NCI-H2029 treated with DMSO at 0.1 percent for 48 hours (cell line): ENCODE measurements at regions not wholly inside any gene's neighbourhood (a gene's known extent, or its start where the extent isn't known, plus 50 kb on each side); places are given as distances from the start of the nearest gene placed in this dataset.

Experiments
- DNase-seq: peaks from one replicate; lab custom pipeline; 2025; lab: John Stamatoyannopoulos, UW

DNA sequence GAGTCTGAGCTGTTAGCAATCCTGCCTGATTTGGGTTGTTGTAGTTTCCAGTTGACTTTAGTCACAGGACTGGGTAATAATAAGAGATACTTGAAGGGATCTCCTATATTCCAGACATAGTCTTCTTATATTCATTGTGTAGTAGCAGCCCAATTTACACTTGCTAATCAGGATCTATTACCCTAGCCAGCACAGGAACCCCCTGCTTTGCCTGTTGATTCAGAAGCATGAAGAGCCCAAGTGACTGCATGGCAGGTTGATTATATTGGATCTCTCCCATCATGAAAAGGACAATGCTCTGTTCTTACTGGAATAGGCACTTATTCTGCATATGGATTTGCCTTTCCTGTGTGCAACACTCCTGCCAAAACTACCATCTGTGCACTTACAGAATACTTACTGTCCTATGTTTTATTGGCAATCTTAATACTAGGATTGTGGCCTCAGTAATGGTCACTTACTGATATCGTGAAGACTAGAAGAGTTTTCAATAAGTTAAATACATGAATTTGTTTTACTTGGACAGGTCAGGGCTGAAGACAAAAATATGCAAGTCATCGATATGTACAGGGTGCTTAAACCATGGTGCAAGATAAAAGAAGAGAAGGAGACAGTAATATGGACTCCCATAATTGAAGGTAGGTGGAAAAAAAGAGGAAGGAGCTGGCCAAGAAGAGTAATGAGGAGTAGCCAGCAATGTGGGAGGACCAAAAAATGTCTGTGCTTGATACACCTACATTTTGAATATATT, 304.1 kb downstream of the MCTP2 start:
- DNase-seq, result no peak

DNA sequence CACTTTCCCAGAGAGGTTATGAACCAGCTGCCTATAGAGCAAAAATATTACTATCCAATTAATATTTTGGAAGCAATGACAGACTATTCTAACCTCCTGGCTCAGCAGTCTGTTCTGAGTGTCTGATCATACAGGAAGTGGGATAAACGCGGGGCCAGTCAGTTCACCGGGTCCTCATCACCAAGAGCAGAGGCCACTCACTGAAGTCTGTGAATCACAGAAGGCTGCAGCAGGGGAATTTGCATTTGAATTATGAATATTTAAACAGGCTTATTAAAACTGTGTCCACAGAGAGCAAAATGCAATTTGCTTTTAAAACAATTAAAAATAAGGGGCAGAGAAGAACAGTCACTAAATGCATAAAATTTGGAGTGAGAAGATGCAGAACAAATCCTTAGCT, 305.2 kb downstream of the MCTP2 start:
- DNase-seq, result no peak

DNA sequence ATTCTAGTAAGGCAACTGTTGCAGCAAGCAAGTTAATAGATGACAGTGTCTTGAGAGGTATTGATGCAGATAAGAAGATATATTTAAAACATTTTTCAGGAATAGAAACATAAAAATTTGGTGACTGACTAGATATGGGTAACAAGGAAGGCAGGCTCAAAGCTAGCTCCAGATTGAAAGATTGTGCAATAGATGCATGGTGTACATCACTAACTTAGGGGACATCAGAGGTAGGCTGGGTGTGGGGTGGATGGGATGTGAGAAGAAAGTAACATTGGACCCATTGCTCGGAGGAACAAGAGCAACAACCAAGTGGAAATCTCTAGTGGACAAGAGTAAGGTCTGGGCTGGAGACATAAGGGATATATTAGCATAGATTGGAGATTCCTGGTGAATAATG, 306.9 kb downstream of the MCTP2 start:
- DNase-seq, result no peak

DNA sequence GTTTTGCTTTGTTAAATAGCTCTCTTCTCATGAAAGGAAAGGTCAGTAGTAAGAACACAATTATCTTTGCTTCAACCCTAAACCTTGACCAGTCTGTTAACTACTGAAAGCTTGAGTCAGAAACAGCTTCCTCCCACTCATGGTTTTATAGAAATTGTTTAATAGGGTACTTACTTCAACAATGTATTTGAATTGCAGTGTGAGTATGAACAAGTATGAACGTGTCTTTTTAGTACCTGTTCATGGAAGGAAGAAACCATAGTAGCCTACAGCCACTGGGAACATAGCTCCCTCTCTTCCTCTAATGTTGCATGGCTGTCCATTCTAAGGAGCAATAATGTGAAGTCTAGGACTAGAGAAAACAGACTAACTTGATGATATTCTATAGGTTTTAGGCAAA, 311.0 kb downstream of the MCTP2 start:
- DNase-seq, result no peak

DNA sequence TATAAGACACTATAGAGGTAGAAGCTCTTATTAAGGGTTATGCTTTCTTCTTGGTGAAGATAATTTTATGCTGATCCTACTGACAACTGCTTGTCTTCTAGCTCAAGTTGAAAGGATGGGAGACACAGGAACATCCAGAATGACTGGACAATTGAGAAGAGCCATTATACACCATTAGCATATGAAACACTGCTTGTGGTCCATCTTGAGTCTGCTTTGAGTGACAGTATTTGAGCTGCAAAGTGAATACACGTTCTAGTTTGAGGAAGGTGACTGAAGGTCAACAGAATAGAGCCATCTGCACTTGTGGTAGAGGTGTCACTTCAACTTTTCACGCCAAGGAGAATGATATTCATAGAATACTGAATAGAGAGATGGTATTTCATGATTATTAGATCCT, 315.4 kb downstream of the MCTP2 start:
- no peak for DNase-seq

DNA sequence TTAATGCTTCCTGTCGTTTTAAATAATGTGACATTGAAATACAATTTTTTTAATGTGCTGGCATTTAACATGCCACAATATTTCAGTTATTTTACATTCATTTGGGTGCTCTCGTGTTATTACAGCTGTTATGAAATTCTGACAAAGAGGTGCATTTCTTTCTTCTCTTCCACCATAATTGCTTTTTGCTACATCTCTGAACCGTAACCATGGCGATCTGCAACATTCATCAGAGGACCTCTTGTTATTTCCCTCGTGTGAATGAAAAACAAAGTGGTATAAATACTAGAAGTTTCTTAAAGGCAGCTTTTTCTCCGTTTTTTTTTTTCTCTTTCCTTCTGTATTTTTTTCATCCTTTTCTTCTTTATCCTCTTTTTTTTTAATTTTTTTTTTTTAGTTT, 316.4 kb downstream of the MCTP2 start:
- no peak for DNase-seq

DNA sequence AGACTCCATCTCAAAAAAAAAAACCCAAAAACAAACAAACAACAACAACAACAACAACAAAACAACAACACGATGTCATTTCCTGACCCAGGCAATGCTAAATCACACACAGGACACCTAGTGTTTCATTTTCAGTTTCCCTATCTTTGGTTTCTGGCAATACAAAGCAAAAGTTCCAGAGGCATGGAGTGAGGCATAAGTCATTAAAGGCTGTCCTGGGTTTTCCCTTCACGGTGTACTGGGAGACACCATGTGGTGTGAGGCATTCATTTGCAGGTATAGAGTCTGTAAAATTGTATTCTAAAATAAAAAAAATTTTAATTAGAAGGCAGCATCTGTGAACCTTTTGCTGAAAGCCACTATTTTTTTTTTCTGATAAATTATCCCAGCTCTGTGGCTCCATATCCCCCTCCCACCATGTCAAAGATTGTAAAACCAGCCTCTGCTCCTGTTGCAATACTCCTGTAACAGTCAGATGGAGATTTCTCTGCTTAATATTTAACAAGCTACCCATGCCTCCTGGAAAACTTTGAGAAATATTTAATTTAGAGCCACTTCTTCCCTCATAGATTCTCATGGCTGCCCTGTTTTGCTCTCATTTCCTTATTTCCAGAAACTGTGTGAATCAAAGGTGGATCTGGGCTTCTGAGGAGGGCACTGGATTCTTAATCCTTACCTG, 324.6 kb downstream of the MCTP2 start:
- DNase-seq, result no peak

DNA sequence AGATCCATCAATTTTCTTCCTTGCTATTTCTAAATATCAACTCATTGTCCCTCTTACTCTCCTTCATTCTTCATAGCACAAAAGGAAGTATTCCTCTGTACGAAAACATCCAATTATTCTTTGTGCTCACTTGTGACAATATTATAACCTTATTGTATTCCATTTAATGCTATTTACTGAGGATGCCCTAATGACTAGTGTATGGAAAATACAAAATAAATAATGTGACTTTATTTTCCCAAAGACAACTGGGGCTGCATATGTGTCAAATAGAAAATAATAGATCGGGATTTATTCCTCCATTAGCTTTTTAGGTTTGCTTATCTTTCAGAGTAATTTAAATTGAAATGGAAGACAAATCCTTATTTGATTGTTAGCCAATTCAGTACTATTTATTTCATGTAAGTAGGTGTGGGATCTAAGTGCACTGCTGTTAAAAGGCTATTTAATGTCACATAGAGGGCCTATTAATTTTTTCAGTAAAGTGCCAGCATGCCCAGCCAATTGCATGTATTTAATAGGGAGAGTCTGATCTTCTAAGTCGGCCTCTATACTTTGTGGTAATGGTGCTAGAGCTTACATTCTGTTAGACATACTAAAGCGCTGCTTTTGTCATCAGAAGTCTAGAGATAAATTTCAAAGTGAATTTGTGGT, 329.8 kb downstream of the MCTP2 start:
- no peak for DNase-seq

DNA sequence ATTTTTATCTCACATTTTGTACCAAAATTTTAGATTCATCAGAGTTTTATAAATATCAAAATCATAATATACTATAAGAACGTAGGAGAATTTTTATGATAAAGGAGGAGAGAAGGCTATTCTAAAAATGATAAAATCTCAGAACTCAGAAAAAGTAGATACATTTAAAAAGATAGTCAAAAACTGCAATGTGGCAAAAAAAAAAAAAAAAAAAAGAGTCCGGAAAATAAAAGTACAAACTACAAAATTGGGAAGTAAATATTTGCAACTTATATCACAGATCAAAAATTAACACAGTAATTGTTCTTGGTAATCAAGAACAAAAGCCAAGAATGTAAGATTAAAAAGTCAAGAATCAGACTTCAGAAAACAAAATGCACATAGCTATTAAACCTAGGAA, 332.1 kb downstream of the MCTP2 start:
- DNase-seq, result no peak

DNA sequence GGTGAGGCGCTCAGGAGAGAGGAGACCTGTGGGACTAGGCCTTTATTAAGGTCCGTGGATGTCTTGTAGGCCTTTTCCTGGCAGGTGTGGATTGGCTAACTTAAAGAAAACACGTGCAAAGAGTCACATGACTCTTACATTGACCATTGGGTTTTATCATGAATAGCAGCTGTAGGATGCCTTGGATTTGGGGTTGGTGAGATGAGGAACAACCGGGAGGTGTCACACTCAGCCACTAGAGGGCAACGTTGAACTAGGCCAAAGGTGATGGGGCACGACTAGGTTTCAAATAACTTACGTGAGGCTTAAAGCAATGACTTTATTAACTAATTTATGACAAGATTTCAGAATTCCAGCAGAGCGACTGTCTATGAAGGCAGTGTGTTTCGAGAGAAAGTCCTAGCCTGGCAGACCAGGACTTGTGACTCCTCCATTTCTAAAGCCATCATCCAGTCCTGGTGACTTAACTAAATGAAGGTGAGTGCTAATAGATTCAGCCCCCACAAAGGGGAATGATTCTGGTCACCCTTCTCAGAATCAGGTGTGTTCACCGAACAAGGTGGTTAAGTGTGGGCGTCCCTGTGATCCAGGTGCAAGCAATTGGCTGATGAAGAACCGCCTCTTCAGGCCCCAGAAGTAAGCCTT, 345.6 kb downstream of the MCTP2 start:
- peak; percentile 0 for DNase-seq

DNA sequence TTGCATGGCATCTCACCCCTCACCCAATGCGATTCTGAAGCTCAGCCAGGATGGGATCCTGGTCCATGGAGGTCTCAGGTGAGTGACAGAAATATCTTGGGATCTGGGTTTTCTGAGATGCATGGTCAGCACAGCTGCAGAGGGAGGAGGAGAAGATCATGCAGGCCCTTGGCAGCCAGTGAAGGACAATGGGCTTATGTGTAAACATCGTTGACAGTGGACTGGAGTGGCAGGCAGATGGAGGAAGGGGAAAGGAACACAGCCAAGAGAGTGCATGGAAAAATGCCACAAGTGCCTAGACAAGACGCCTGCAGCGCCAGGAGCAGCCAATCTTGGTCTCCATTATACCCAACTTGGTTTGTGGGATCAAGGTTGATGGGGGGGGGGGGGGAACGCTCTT, 347.9 kb downstream of the MCTP2 start:
- DNase-seq, result peak; percentile 11

DNA sequence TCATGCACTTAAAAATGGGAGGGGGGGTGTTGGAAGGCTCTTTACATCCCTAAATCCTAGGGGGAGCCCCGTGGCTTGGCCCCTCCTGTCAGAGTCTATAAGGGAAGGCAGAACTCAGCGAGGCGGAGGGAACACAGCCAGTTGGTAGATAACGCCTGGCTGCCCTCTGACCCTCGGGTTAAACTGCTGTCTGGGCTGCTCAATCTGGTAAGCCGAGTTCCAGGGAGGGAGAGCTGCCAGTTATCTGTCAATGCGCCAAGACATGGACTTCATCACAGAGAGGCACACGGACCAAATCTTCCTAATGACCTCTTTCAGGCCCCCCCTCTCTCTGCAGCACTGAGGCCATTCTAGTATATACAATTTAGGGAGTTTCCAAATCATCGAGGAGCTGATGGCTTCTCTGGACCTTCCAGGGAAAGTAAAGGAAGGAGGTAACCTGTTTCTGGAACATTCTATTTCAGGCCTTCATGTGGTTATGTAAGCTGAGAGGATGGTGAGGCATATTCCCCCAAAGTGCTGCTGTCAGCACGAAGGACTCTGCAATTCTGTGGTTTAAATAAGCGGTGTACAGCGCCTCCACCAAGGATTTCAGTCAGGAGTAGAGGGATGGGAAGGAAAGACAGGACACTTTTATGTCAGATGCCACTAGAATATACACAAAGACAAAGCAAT, 349.0 kb downstream of the MCTP2 start:
- DNase-seq, result no peak

DNA sequence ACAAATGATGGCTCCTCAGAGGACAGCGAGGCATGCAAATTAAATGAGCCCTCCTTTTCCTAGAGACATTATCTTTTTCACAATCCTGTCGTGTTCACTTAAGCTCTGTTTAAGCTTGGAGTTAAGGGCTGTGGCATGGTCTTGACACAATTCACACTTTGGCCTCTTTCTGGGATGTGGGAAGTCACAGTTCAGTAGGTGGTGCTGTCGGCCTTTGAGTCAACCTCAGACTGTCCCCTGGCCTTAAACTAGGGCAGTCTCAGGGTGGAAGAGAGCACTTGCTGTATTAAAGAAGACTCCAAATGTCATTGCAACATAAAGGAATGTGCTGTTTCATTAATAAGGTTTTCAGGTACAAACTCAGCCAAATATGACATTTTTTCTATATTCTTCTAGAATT, 351.0 kb downstream of the MCTP2 start:
- no peak for DNase-seq

DNA sequence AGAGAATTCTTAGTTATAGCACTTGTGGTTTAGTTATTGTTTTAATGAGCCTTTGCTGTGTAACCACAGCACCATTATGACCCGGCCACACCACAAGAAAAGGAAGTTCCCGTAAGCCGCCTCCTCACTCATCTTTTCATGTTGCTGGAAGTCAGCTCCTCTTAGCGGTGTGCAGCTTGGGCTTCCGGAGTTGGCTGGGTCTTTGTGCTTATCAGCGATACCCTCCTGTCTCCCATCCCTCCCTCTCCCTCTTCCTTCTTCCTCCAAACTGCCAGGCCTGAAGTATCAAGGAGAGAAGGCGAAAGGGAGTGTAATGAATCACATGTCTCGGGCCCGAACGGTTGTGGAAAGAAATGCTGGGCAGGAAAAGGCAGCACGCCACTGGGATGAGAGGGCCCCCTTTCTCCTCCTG, 353.5 kb downstream of the MCTP2 start:
- no peak for DNase-seq

DNA sequence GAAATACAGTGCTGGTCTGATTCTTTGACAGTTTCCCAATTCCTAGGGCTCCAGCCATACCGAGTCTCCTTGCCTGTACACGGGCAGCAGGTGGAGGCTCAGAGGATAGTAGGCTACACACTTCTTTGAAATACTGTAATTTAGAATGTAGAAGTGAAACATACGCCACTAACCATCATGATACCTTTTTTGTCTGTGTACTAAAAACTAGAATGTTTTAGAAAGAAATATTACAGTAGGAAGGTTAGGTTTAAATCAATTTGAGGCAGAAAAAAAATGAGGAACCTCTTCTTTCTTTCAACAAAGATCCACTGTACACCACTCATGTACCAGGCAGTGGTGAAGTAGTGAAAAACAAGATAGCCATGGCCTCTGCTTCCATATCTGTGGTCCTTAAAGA, 354.7 kb downstream of the MCTP2 start:
- DNase-seq, result no peak

DNA sequence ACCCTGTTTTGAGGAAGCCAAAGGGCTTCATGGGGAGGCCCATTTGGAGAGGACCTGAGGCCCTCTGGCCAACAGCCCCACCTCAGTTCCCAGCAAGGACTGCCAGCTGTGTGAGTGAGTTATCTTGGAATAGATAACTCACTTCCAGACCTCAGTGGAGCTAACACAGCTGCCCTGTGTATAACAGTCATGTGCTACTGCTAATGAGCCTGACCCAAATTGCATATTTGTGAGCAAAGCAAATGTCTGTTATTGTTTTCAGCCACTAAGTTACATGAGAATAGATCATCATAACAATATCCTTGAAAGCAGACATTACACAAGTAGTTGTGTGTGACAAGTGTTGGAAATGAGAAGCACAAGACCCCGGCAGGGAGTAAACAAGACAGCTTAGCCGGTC, 355.8 kb downstream of the MCTP2 start:
- DNase-seq, result no peak

DNA sequence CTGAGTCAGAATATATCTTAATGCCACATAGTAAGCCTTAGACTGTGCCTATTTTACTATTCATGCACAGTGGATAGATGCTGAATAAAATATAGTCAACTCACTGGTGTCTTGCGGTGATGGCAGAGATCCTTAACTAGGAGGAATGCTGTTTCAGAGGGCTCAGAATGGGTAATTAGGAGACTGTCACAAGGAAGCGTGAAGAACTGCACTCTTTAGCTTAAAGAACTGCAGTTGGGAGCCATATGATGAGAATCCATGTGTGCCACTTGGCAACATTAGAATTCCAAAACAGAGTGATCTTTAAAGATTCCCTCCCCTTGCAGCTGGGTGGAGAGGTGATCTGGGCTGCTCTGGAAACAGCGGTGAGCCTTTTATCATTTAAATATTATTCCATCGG, 357.6 kb downstream of the MCTP2 start:
- DNase-seq, result no peak

DNA sequence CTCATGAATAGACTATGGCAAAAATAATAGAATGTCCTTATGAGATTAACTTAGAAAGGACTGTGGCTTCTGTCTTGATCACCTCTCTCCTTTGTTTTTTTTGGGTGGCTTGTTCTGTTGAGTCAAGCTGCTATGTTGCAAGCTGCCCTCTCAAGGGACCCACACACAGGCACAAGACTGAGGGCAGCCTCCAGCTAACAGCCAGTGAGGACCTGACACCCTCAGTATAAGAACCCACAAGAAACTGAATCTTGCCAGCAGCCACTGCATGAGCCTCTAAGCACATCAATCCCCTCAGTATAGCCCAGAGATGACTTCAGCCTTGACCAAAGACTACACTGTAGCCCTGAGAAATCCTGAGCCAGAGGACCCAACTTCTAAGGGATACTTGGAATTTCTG, 361.1 kb downstream of the MCTP2 start:
- DNase-seq, result no peak

DNA sequence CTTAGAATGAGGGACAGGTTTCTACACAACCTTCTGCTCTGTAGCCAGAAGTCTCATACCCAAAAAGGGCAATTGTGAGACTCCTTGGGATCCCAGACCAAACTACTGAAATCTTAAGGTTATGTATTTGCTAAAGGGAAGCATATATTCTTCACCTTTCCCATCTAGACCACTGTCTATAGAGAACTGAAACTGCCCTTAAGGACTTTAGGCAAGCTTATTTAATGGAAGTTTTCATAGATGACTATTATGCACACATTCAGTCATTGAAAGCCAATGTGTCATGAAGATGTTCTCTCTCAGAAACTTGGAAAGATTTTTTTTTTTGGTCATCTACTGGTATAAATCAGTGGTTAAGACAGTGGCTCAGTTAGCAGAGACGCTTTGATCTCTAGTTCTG, 365.3 kb downstream of the MCTP2 start:
- DNase-seq, result no peak

DNA sequence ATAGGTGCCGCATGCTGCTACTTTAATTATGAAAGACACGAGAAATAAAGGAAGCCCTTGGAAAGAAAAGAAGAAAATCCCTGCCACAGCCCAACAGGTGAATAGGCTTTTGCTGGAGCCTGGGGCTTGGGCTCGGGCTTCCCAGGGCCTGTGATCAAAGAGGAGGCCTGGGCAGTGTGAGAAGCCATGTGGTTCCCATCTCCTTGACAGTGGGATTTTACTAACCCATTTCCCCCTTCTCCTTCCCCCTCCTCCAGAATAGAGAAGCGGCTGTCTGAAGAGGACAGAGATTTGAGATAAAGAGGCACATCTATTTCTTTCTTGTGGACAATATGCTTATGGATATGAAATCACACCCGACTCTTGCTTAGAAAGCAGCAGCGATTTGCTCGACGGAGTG, 369.1 kb downstream of the MCTP2 start:
- DNase-seq, result no peak

DNA sequence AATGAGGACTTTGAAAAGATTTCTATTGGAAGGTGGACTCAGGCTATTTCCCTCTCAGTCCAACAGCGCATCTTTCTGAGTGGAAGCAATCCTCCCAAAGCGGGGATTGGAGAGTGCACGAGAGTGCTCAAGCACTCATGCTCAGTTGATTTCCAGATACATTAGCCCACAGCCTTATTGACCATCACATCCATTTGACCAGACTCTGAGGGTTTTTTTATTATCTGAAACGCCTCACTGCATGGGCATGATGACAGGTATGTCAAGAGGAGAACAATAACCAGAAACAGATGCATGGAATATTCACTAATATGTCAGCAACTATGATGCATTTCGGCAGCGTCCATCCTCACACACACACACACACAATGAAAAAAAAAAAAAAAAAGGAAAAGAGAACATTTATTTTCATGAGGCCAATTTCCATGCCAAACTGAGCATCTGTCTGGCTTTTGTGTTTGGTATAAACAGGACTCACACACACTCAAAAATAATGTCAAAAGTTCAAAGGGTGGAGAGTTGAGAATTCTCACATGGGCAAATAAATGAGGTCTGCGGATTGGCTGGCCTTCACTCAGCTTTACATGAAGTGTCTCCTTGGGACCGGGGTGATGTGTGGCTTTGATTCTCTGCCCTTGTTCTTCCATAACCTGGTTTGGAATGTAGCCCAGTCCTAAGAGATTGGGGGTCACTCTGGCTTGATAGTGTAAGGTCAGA, 371.6 kb downstream of the MCTP2 start:
- DNase-seq, result no peak

DNA sequence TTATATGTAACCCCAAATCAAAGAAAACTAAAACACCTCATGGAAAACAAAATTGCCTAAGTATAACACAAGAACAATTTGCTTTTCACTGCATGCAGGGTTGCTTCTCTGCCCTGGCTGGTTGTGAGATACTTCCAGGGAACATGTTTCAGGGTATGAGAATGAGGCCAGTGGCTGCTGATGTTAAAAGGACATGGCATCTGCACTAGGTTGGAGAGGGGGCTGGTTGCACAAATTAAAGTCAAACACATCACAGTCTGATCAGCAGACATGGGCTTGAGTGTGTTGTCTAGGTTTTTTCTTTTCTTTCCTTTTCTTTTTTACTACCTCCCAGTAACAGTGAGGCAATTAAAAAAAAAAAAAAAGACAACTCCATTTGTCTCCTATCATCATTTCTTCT, 374.9 kb downstream of the MCTP2 start:
- DNase-seq, result no peak
